GM10248 (cell line): ENCODE measurements at regions not wholly inside any gene's neighbourhood (a gene's known extent, or its start where the extent isn't known, plus 50 kb on each side); places are given as distances from the start of the nearest gene placed in this dataset.

ENCODE experiments used
- CTCF ChIA-PET: fragments of 300-600 bp; sonication (Branson Sonifier 250); formaldehyde crosslinking; extraction: SDS; loops from one replicate; lab custom pipeline; 2021; ENCODE audit warnings: antibody characterized with exemption; lab: Yijun Ruan, JAX
- POLR2A ChIA-PET: fragments of 350-650 bp; sonication (Branson Sonifier 250); formaldehyde crosslinking; extraction: SDS; loops from one replicate; lab custom pipeline; 2020; ENCODE audit warnings: antibody characterized with exemption; lab: Yijun Ruan, JAX
- DNase-seq: peaks from one replicate; pipeline ENCODE4 v3.0.0; 2012; ENCODE audit errors: extremely low spot score
- CTCF ChIP-seq: IDR thresholded peaks from 2 replicates; pipeline ENCODE4 v1.5.1; 2012; ENCODE audit warnings: mild to moderate bottlenecking, low read depth; ENCODE audit errors: extremely low read depth, missing control alignments, control extremely low read depth

- POLR2A ChIA-PET, result no interaction called here
- no peak for TF ChIP-seq CTCF
- DNase-seq, result no peak
- CTCF ChIA-PET, result no interaction called here
These were observed 98.1 kb upstream of the VCX3B start for GRCh38 chrX:8366481-8366880.

- TF ChIP-seq CTCF, result no peak
- CTCF ChIA-PET, result no interaction called here
- DNase-seq, result no peak
- POLR2A ChIA-PET, result no interaction called here
These were observed 90.4 kb upstream of the VCX3B start for GRCh38 chrX:8374041-8374825.

GRCh38 chrX:8377041-8377440 is 87.6 kb upstream of the VCX3B start:
- no peak for DNase-seq
- POLR2A ChIA-PET, result no interaction called here
- CTCF ChIA-PET, result interaction anchor here (1.4 kb wide), 1 partner anchor 13 kb away, joined by 4 read pairs; no protein-coding TSS in a partner anchor
- no peak for TF ChIP-seq CTCF

GRCh38 chrX:8390771-8391170 is 73.9 kb upstream of the VCX3B start:
- ChIA-PET CTCF (no interaction called here), POLR2A (no interaction called here)
- TF ChIP-seq CTCF, result no peak
- no peak for DNase-seq

- POLR2A ChIA-PET, result no interaction called here
- CTCF ChIA-PET, result no interaction called here
- DNase-seq, result no peak
These were observed 60.6 kb upstream of the VCX3B start for GRCh38 chrX:8403988-8404387.

GRCh38 chrX:8404471-8404870 is 60.2 kb upstream of the VCX3B start:
- DNase-seq, result no peak
- no peak for TF ChIP-seq CTCF
- CTCF ChIA-PET, result no interaction called here

More at GRCh38 chrX:8403988-8404387, 60.6 kb upstream of the VCX3B start:
- no peak for TF ChIP-seq CTCF

More at GRCh38 chrX:8404471-8404870, 60.2 kb upstream of the VCX3B start:
- POLR2A ChIA-PET, result no interaction called here
